WI38 (cell line): ENCODE measurements at regions not wholly inside any gene's neighbourhood (a gene's known extent, or its start where the extent isn't known, plus 50 kb on each side); places are given as distances from the start of the nearest gene placed in this dataset.

ENCODE experiments used
- H3K4me3 ChIP-seq: 2 replicates; pipeline ENCODE4 v1.5.1; 2011; ENCODE audit warnings: low read depth, mild to moderate bottlenecking, control low read depth, low read length
- CTCF ChIP-seq: IDR thresholded peaks from 2 replicates; pipeline ENCODE4 v1.5.1; 2012; ENCODE audit warnings: low read depth, mild to moderate bottlenecking, control low read depth, low read length

DNA sequence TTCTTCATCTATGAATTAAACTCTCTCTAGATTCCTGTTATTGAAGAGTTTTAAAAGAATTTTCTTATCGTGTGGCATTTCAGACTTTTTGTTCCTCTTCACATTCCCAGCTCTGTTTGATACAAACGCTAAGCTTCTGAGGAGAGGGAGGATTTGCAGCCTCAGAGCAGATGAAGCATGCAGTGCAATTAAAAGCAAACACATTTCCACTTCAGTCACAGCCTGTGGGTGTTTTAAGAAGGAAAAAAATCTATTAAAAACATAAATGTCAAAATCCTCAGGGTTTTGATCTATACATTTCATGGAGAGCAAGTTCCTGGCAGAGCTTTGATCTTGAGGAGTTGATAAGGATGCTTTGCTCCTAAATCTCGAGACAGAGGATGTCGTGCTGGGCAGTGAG lies 442.4 kb upstream of the BOD1L1 start:
- H3K4me3 ChIP-seq: no peak overlapping the region
- no peak for TF ChIP-seq CTCF

DNA sequence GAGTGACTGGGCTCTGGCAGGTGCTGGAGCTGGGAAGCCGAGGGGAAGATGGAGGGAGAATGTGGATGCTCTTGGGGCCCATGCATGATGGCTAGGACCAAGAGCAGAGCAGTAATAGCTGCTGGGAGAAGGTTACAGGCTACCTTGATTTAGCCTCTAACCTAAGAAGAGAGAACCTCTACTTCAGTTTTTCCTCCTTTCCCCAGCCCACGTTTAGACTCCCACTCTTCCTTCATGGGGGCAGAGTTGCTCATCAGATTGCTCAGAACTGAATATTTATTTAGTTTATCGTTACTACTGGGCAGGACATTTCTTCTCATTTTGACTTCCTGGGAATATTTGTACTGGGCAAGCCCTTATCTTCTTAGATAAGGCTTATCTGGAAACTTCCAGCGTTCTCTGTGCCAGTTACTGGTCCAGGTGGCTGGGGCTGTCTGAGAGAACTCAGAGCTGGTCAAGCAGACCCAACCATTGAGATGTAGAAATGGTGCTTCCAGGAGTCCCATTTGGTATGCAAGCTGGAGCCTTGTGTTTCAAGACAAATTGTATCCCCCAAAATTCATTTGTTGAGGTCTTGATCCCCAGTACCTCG lies 442.9 kb upstream of the BOD1L1 start:
- no peak for TF ChIP-seq CTCF
- no peak overlapping the region for H3K4me3 ChIP-seq

- no peak for TF ChIP-seq CTCF
Measured at GRCh38 chr4:14072506-14072905, 445.0 kb upstream of the BOD1L1 start.

DNA sequence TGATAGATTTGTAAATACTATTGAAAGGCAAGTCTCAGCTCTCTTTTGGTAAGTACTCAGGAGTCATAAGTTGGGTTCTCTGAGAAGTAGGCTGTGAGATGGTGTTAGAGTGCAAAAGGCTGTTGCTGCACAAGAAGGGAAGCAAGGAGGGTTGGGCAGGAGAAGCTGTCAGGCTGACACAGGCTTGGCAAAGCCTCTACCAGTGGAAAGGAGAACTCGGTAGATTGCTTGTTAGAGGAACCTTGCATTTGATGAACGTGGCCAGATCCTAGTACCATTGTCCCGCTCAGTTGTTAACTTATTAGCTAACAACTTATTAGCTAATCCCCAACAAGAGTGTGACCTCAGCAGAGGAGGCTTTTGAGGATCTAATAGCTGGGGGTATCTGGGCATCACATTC lies 449.3 kb upstream of the BOD1L1 start:
- no peak overlapping the region for H3K4me3 ChIP-seq
- TF ChIP-seq CTCF: no peak

More at GRCh38 chr4:14072506-14072905, 445.0 kb upstream of the BOD1L1 start:
- H3K4me3 ChIP-seq: no peak overlapping the region

- no peak overlapping the region for H3K4me3 ChIP-seq
- no peak for TF ChIP-seq CTCF
Measured at GRCh38 chr4:14078326-14078725, 450.8 kb upstream of the BOD1L1 start.

- no peak overlapping the region for H3K4me3 ChIP-seq
- no peak for TF ChIP-seq CTCF
Measured at GRCh38 chr4:14079601-14080000, 452.1 kb upstream of the BOD1L1 start.

DNA sequence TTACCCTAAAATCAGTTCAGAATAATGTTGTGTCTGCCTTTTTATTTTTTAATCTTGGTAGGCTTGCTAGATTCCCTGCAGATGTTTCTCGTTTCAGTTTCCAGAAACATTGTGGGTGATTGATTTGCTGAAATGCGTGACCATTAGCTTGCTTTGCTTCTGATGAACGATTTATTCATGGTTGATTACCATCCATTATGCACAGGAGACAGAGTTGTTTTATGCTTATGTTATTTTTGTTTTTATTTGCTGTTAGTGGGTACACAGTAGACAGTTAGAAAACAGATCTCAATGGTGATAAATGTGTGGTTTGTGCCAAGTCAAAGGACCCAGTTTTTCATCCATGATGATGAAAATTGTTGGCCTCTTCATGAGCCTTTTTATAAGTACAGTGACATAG lies 455.6 kb upstream of the BOD1L1 start:
- no peak overlapping the region for H3K4me3 ChIP-seq
- TF ChIP-seq CTCF: no peak
